ENCODE measurements at regions not wholly inside any gene's neighbourhood (a gene's known extent, or its start where the extent isn't known, plus 50 kb on each side); places are given as distances from the start of the nearest gene placed in this dataset.

DNA sequence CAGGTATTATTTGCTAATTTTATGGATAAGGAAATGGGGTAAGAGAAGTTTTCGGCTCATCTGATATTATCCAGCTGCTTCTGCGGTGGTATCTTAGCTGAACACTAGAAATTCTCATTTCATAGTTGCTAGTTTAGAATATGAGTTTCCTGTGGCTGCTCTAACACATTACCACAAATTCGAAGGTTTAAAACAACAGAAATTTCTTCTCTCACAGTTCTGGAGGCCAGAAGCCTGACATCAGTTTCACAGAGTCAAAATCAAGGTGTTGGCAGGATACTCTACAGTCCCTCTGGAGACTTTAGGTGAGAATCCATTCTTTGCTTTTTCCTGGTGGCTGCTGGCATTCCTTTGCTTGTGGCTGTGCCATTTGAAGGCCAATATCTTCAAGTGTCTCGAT is 205.9 kb downstream of the PTEN start (continued):
- TF ChIP-seq, protein P1, sequence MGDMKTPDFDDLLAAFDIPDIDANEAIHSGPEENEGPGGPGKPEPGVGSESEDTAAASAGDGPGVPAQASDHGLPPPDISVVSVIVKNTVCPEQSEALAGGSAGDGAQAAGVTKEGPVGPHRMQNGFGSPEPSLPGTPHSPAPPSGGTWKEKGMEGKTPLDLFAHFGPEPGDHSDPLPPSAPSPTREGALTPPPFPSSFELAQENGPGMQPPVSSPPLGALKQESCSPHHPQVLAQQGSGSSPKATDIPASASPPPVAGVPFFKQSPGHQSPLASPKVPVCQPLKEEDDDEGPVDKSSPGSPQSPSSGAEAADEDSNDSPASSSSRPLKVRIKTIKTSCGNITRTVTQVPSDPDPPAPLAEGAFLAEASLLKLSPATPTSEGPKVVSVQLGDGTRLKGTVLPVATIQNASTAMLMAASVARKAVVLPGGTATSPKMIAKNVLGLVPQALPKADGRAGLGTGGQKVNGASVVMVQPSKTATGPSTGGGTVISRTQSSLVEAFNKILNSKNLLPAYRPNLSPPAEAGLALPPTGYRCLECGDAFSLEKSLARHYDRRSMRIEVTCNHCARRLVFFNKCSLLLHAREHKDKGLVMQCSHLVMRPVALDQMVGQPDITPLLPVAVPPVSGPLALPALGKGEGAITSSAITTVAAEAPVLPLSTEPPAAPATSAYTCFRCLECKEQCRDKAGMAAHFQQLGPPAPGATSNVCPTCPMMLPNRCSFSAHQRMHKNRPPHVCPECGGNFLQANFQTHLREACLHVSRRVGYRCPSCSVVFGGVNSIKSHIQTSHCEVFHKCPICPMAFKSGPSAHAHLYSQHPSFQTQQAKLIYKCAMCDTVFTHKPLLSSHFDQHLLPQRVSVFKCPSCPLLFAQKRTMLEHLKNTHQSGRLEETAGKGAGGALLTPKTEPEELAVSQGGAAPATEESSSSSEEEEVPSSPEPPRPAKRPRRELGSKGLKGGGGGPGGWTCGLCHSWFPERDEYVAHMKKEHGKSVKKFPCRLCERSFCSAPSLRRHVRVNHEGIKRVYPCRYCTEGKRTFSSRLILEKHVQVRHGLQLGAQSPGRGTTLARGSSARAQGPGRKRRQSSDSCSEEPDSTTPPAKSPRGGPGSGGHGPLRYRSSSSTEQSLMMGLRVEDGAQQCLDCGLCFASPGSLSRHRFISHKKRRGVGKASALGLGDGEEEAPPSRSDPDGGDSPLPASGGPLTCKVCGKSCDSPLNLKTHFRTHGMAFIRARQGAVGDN (IDR thresholded peaks at IDR 0.05), result peak; percentile 15; the same call in 1 of the 2 replicates
- TF ChIP-seq, protein P2, sequence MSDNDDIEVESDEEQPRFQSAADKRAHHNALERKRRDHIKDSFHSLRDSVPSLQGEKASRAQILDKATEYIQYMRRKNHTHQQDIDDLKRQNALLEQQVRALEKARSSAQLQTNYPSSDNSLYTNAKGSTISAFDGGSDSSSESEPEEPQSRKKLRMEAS (IDR thresholded peaks at IDR 0.05; ENCODE audit: low read depth, low read length), result no peak
- TF ChIP-seq BCL11A (IDR thresholded peaks at IDR 0.05; ENCODE audit: low read depth, low read length) (peak; percentile 26; the same call in 1 of the 2 replicates), ATF7 (IDR thresholded peaks at IDR 0.05; ENCODE audit: low read depth) (no peak), ETV6 (conservative IDR thresholded peaks at IDR 0.05 in 1 of 2, IDR thresholded peaks at IDR 0.05 in 1 of 2; ENCODE audit: borderline replicate concordance in 1 of 2, low read depth in 1 of 2) (peak in 1 of 2 experiments; percentile 50; a peak in 1 of 4 replicates), RAD21 (IDR thresholded peaks at IDR 0.05; ENCODE audit: insufficient read depth, low read depth, low read length) (no peak), EP300 (IDR thresholded peaks at IDR 0.05; ENCODE audit: borderline replicate concordance in 1 of 2, control insufficient read depth in 1 of 2, low read depth in 2 of 2, low read length in 2 of 2) (0 out of 4 replicates have a peak, but pooled peaks of 1 of the 2 experiments have one; percentile 12), YY1 (IDR thresholded peaks at IDR 0.05; ENCODE audit: low read depth, low read length) (no peak), TCF12 (IDR thresholded peaks at IDR 0.05; ENCODE audit: low read depth, low read length) (peak; percentile 26; the same call in 1 of the 2 replicates)
- TF ChIP-seq, protein P3, sequence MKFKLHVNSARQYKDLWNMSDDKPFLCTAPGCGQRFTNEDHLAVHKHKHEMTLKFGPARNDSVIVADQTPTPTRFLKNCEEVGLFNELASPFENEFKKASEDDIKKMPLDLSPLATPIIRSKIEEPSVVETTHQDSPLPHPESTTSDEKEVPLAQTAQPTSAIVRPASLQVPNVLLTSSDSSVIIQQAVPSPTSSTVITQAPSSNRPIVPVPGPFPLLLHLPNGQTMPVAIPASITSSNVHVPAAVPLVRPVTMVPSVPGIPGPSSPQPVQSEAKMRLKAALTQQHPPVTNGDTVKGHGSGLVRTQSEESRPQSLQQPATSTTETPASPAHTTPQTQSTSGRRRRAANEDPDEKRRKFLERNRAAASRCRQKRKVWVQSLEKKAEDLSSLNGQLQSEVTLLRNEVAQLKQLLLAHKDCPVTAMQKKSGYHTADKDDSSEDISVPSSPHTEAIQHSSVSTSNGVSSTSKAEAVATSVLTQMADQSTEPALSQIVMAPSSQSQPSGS (IDR thresholded peaks at IDR 0.05; ENCODE audit: low read length), result 0 out of 2 replicates have a peak, but pooled peaks have one; percentile 39
- TF ChIP-seq, protein P4, sequence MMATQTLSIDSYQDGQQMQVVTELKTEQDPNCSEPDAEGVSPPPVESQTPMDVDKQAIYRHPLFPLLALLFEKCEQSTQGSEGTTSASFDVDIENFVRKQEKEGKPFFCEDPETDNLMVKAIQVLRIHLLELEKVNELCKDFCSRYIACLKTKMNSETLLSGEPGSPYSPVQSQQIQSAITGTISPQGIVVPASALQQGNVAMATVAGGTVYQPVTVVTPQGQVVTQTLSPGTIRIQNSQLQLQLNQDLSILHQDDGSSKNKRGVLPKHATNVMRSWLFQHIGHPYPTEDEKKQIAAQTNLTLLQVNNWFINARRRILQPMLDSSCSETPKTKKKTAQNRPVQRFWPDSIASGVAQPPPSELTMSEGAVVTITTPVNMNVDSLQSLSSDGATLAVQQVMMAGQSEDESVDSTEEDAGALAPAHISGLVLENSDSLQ (IDR thresholded peaks at IDR 0.05), result no peak
- TF ChIP-seq, protein P5, sequence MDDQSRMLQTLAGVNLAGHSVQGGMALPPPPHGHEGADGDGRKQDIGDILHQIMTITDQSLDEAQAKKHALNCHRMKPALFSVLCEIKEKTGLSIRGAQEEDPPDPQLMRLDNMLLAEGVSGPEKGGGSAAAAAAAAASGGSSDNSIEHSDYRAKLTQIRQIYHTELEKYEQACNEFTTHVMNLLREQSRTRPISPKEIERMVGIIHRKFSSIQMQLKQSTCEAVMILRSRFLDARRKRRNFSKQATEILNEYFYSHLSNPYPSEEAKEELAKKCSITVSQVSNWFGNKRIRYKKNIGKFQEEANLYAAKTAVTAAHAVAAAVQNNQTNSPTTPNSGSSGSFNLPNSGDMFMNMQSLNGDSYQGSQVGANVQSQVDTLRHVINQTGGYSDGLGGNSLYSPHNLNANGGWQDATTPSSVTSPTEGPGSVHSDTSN (IDR thresholded peaks at IDR 0.05; ENCODE audit: insufficient replicate concordance, low read depth, low read length), result no peak
- TF ChIP-seq, protein P6, sequence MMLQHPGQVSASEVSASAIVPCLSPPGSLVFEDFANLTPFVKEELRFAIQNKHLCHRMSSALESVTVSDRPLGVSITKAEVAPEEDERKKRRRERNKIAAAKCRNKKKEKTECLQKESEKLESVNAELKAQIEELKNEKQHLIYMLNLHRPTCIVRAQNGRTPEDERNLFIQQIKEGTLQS (IDR thresholded peaks at IDR 0.05; ENCODE audit: borderline replicate concordance, extremely low read depth, low read depth, low read length), result no peak

Measured in GM12878 (cell line).